Vagina (tissue), 2 donors: ENCODE measurements at regions not wholly inside any gene's neighbourhood (a gene's known extent, or its start where the extent isn't known, plus 50 kb on each side); places are given as distances from the start of the nearest gene placed in this dataset.

Source experiments
- POLR2AphosphoS5 ChIP-seq, 2 donors: sonication (generic); formaldehyde crosslinking; IDR thresholded peaks; one replicate each; pipeline ENCODE4 v1.9.0; 2017; ENCODE audit warnings: antibody characterized with exemption in 2 of 2, mild to moderate bottlenecking in 2 of 2, low read depth in 1 of 2; ENCODE audit not compliant: insufficient read depth in 1 of 2
- TF ChIP-seq, protein P1 (sequence below), 3 experiments: fragments of 450-650 bp in 2 of 3; fragments of 200-600 bp in 1 of 3; sonication (generic) in 1 of 3; IDR thresholded peaks; one replicate each; pipeline ENCODE4 v1.5.1; 2017 to 2019; ENCODE audit warnings: antibody characterized with exemption in 3 of 3, mild to moderate bottlenecking in 2 of 3, moderate library complexity in 2 of 3

- TF ChIP-seq, protein P1, sequence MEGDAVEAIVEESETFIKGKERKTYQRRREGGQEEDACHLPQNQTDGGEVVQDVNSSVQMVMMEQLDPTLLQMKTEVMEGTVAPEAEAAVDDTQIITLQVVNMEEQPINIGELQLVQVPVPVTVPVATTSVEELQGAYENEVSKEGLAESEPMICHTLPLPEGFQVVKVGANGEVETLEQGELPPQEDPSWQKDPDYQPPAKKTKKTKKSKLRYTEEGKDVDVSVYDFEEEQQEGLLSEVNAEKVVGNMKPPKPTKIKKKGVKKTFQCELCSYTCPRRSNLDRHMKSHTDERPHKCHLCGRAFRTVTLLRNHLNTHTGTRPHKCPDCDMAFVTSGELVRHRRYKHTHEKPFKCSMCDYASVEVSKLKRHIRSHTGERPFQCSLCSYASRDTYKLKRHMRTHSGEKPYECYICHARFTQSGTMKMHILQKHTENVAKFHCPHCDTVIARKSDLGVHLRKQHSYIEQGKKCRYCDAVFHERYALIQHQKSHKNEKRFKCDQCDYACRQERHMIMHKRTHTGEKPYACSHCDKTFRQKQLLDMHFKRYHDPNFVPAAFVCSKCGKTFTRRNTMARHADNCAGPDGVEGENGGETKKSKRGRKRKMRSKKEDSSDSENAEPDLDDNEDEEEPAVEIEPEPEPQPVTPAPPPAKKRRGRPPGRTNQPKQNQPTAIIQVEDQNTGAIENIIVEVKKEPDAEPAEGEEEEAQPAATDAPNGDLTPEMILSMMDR (IDR thresholded peaks at IDR 0.05): no peak
- TF ChIP-seq POLR2AphosphoS5 (IDR thresholded peaks at IDR 0.05; ENCODE audit: insufficient read depth in 1 of 2, low read depth in 1 of 2): no peak
Measured at GRCh38 chr1:166237675-166238074, 70.9 kb upstream of the FAM78B start.
